IPS-18c (cell line): ENCODE measurements at regions not wholly inside any gene's neighbourhood (a gene's known extent, or its start where the extent isn't known, plus 50 kb on each side); places are given as distances from the start of the nearest gene placed in this dataset.
"Not testable (repeated sequence)": the region's sequence is repeated elsewhere in the genome, so short reads cannot be mapped to it uniquely, and the experiment has no call there.

Experiments used
- H3K4me3 ChIP-seq: 2 replicates; pipeline ENCODE4 v1.7.0; 2013; ENCODE audit warnings: low read depth, mild to moderate bottlenecking, low read length, moderate library complexity; ENCODE audit not compliant: insufficient read depth
- H3K9me3 ChIP-seq: one replicate; pipeline ENCODE4 v1.6.1; 2013; ENCODE audit warnings: mild to moderate bottlenecking, low read length, moderate library complexity; ENCODE audit not compliant: control insufficient read depth, insufficient read depth

GRCh38 chr6:49162379-49162778 is 300.7 kb downstream of the MMUT start:
- H3K9me3 ChIP-seq, H3K4me3 ChIP-seq: not testable (repeated sequence)

- H3K4me3 ChIP-seq: no peak overlapping the region
- H3K9me3 ChIP-seq: no peaks in the 10 kb centered on the region
Observed at GRCh38 chr6:49155316-49155715, 307.7 kb downstream of the MMUT start.

DNA sequence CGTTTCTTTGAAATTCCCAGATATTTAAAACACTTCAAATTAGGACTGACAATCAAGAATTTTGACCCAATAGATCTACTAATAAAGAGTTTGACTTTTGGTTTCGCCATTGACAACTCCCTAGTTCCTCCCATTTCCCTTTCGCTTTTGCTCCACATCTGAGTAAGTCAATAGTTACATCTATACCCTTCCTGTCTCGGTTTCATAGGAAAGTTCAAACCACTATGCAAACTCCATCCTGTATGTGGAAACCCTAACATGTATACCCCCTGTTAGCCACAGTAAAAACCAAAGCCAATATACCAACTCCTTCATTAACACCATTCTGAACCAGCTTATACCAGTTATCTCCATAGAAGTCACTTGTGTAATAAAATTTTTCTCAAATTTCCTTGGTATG is 311.1 kb downstream of the MMUT start:
- Histone ChIP-seq H3K4me3 (no peak overlapping the region), H3K9me3 (no peaks in the 10 kb centered on the region)

GRCh38 chr6:49151461-49151860 is 311.6 kb downstream of the MMUT start:
- H3K9me3 ChIP-seq: no peaks in the 10 kb centered on the region

GRCh38 chr6:49151033-49151432 is 312.0 kb downstream of the MMUT start:
- no peak overlapping the region for H3K4me3 ChIP-seq
- H3K9me3 ChIP-seq: no peaks in the 10 kb centered on the region

More at GRCh38 chr6:49151461-49151860, 311.6 kb downstream of the MMUT start:
- H3K4me3 ChIP-seq: no peak overlapping the region

- H3K4me3 ChIP-seq: no peak overlapping the region
- no peaks in the 10 kb centered on the region for H3K9me3 ChIP-seq
Observed at GRCh38 chr6:49145280-49145679, 317.8 kb downstream of the MMUT start.

GRCh38 chr6:49142421-49143151 is 320.5 kb downstream of the MMUT start:
- no peak overlapping the region for H3K4me3 ChIP-seq
- no peaks in the 10 kb centered on the region for H3K9me3 ChIP-seq

DNA sequence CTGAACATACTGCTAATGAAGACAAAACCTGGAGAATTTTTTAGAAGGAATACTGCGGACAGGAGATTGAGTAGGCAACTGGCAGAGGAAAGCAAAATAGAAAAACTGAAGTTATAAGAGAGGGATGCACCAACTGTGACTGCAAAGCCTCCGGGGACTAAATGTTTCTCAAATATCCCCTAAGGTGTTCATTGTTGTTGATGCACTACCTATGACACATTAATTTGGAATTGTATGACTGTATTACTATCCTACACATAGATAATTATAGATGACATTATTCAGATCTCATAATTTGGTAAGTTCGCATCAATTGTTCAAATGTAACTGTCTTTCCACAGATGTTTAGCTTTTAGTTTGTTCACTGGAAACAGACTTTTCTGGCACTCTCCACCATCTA is 341.1 kb downstream of the MMUT start:
- Histone ChIP-seq H3K9me3 (no peaks in the 10 kb centered on the region), H3K4me3 (no peak overlapping the region)

- Histone ChIP-seq H3K9me3 (no peaks in the 10 kb centered on the region), H3K4me3 (no peak overlapping the region)
Observed at GRCh38 chr6:49118478-49118877, 344.6 kb downstream of the MMUT start.

- Histone ChIP-seq H3K9me3 (no peaks in the 10 kb centered on the region), H3K4me3 (no peak overlapping the region)
Observed at GRCh38 chr6:49110916-49111315, 352.1 kb downstream of the MMUT start.

- not testable (repeated sequence) for H3K4me3 ChIP-seq, H3K9me3 ChIP-seq
Observed at GRCh38 chr6:49097664-49098063, 365.4 kb downstream of the MMUT start.

GRCh38 chr6:49097116-49097515 is 365.9 kb downstream of the MMUT start:
- H3K4me3 ChIP-seq: no peak overlapping the region
- H3K9me3 ChIP-seq: peaks cover 5% of the 10 kb centered on the region

DNA sequence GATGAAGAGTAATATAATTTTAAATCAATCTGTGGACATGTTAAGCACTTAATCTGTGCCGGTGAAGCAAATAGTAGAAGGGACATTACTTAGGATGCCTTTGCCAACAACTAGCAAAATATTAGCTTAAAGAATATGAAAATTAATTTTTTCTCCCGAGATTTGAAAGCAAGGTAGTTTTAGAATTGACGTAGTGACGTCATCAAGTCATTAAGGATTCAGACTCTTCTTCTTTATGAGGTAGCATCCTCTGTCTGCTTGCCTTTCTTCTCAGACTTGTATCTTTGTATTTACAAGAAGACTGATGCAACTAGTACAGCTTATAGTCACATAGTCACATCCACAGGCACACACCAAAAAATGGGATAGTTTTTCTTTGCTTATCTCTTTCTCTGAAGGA is 374.4 kb downstream of the MMUT start:
- no peak overlapping the region for H3K4me3 ChIP-seq
- no peaks in the 10 kb centered on the region for H3K9me3 ChIP-seq

- H3K4me3 ChIP-seq: no peak overlapping the region
Observed at GRCh38 chr6:49087369-49087768, 375.7 kb downstream of the MMUT start.

GRCh38 chr6:49082611-49083010 is 380.4 kb downstream of the MMUT start:
- Histone ChIP-seq H3K4me3 (no peak overlapping the region), H3K9me3 (no peaks in the 10 kb centered on the region)

More at GRCh38 chr6:49087369-49087768, 375.7 kb downstream of the MMUT start:
- no peaks in the 10 kb centered on the region for H3K9me3 ChIP-seq

DNA sequence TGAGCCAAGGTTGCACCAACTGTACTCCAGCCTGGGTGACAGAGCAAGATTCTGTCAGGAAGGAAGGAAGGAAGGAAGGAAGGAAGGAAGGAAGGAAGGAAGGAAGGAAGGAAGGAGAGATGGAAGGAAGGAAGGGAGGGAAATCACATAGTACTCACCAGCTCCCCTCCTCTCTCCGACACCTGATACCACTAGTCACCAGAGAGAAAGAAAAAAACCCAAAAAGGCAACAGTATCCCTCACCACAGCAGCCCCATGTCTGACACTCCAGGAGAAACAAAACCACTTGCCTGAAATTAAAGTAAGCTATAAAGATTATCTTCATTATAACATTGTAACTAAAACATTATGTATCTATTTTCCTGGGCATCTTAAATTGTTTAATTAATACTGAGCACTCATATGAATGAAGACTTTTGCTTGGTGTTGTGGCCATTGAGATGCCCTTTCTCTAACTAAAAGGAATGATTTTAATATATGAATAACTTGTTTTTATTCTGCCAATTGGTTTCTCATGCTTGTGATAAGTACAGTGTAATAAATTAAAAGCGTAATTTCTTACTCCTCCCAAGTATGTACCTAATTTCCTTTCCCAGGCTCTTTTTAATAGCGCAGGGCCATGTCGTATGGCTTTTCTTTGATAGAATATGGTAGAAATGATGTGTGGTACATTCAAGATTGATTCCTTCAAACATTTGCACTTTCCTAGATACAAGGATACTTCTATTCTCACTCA is 390.0 kb downstream of the MMUT start:
- H3K9me3 ChIP-seq: no peaks in the 10 kb centered on the region
- no peak overlapping the region for H3K4me3 ChIP-seq

DNA sequence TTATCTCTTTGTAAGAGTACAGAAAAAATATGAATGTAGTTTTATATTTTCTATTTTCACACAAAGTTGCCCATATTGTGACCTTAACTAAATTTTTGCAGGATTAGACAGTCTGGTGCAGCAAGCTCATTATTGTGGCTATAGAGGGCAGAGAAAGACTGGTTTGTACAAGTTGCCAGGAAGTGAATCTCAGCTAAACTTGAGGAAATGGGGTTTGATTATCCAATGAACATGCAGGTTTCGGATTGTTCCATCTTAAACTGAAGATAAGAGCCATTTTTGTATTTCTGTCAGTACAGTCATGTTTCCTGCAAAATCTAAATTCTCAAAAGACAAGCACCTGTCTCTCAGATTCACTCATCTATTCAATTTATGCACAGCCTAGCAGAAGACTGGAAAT is 390.9 kb downstream of the MMUT start:
- Histone ChIP-seq H3K9me3 (no peaks in the 10 kb centered on the region), H3K4me3 (no peak overlapping the region)

DNA sequence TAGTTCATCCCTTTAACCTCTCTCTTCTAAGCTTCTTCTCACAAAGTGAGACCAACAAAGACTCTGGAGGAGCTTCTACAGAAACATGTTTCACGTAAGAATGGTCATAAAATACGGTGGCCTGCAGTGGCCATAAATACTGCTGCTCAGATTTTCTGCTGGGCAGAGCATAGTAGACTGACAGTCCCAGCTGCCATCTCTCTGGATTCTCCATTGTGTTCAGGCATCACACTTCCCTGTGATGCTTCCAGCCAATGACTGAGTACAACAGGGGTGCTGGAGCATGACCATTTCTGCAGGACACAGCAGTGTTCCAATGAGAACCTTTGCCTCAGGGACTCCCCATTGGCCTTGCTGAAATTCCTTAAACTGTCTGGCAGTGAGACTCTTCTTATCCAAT is 392.6 kb downstream of the MMUT start:
- no peak overlapping the region for H3K4me3 ChIP-seq
- H3K9me3 ChIP-seq: no peaks in the 10 kb centered on the region
